Dermis blood vessel endothelial cell (primary cell): ENCODE measurements at regions not wholly inside any gene's neighbourhood (a gene's known extent, or its start where the extent isn't known, plus 50 kb on each side); places are given as distances from the start of the nearest gene placed in this dataset.
A peak's percentile ranks its signal among the peaks of the same experiment; 100 is the strongest.

Experiments
- DNase-seq: peaks from one replicate; pipeline ENCODE4 v3.0.0; 2010

- no peak for DNase-seq
Measured at GRCh38 chr1:65486613-65487012, 66.1 kb downstream of the LEPR start.

GRCh38 chr1:65489481-65489880 lies 69.0 kb downstream of the LEPR start:
- DNase-seq: no peak

GRCh38 chr1:65490231-65491009 lies 70.0 kb downstream of the LEPR start:
- DNase-seq: no peak

- no peak for DNase-seq
Measured at GRCh38 chr1:65491472-65491871, 71.0 kb downstream of the LEPR start.

- DNase-seq: peak; percentile 63
Measured at GRCh38 chr1:65493802-65494201, 73.3 kb downstream of the LEPR start.

- no peak for DNase-seq
Measured at GRCh38 chr1:65494671-65495070, 74.2 kb downstream of the LEPR start.

GRCh38 chr1:65495137-65495536 lies 74.7 kb downstream of the LEPR start:
- DNase-seq: no peak

- DNase-seq: peak; percentile 10
Measured at GRCh38 chr1:65497256-65497830, 76.9 kb downstream of the LEPR start.

GRCh38 chr1:65503427-65503826 lies 83.0 kb downstream of the LEPR start:
- peak; percentile 66 for DNase-seq

- DNase-seq: no peak
Measured at GRCh38 chr1:65504263-65504662, 83.8 kb downstream of the LEPR start.

GRCh38 chr1:65505547-65506300 lies 85.3 kb downstream of the LEPR start:
- DNase-seq: no peak

- DNase-seq: no peak
Measured at GRCh38 chr1:65508051-65508450, 87.6 kb downstream of the LEPR start.

GRCh38 chr1:65509912-65510680 lies 89.6 kb downstream of the LEPR start:
- DNase-seq: peak; percentile 72

GRCh38 chr1:65510961-65511360 lies 90.5 kb downstream of the LEPR start:
- DNase-seq: no peak

- peak; percentile 81 for DNase-seq
Measured at GRCh38 chr1:65512383-65512782, 91.9 kb downstream of the LEPR start.

- DNase-seq: peak; percentile 32
Measured at GRCh38 chr1:65512967-65513780, 92.7 kb downstream of the LEPR start.

GRCh38 chr1:65514041-65514440 lies 93.6 kb downstream of the LEPR start:
- DNase-seq: no peak

- peak; percentile 66 for DNase-seq
Measured at GRCh38 chr1:65524931-65525265, 104.4 kb downstream of the LEPR start.

- peak; percentile 33 for DNase-seq
Measured at GRCh38 chr1:65525266-65526048, 105.0 kb downstream of the LEPR start.

- DNase-seq: peak; percentile 26
Measured at GRCh38 chr1:65526049-65526556, 105.6 kb downstream of the LEPR start.

GRCh38 chr1:65527190-65527589 lies 106.7 kb downstream of the LEPR start:
- DNase-seq: peak; percentile 73
